ENCODE measurements at regions not wholly inside any gene's neighbourhood (a gene's known extent, or its start where the extent isn't known, plus 50 kb on each side); places are given as distances from the start of the nearest gene placed in this dataset.

- TF ChIP-seq POLR2A (IDR thresholded peaks at IDR 0.05; ENCODE audit: low read depth, low read length) (no peak), TAF1 (IDR thresholded peaks at IDR 0.05; ENCODE audit: borderline replicate concordance, low read depth, low read length) (no peak), POLR2AphosphoS5 (IDR thresholded peaks at IDR 0.05; ENCODE audit: low read depth, low read length) (no peak)
These were observed 459.7 kb downstream of the GRXCR1 start for GRCh38 chr4:43351970-43352806.

All from GM12892 (cell line).